Osteocyte (in vitro differentiated cells): ENCODE measurements at regions not wholly inside any gene's neighbourhood (a gene's known extent, or its start where the extent isn't known, plus 50 kb on each side); places are given as distances from the start of the nearest gene placed in this dataset.

Experiments used
- DNase-seq: peaks from one replicate; pipeline ENCODE4 v3.0.0; 2021; ENCODE audit warnings: mixed read lengths; ENCODE audit not compliant: unreplicated experiment; ENCODE audit errors: extremely low spot score
- H3K27ac Mint-ChIP-seq: one replicate; pipeline ENCODE4 v1.8.0; 2021; ENCODE audit warnings: mild to moderate bottlenecking, mixed read lengths; ENCODE audit not compliant: unreplicated experiment
- H3K27me3 Mint-ChIP-seq: one replicate; pipeline ENCODE4 v1.8.0; 2021; ENCODE audit warnings: mixed read lengths; ENCODE audit not compliant: unreplicated experiment
- H3K36me3 Mint-ChIP-seq: one replicate; pipeline ENCODE4 v1.8.0; 2021; ENCODE audit warnings: mixed read lengths; ENCODE audit not compliant: unreplicated experiment
- H3K4me1 Mint-ChIP-seq: one replicate; pipeline ENCODE4 v1.8.0; 2021; ENCODE audit warnings: mixed read lengths; ENCODE audit not compliant: unreplicated experiment
- H3K4me3 Mint-ChIP-seq: one replicate; pipeline ENCODE4 v1.8.0; 2021; ENCODE audit warnings: mild to moderate bottlenecking, moderate library complexity, mixed read lengths; ENCODE audit not compliant: unreplicated experiment
- H3K9me3 Mint-ChIP-seq: one replicate; pipeline ENCODE4 v1.8.0; 2021; ENCODE audit warnings: mixed read lengths; ENCODE audit not compliant: unreplicated experiment
- TF ChIP-seq, protein P1 (sequence below): fragments of 200-600 bp; sonication (generic); IDR thresholded peaks from 2 replicates; pipeline ENCODE4 v1.5.0; 2021; ENCODE audit warnings: antibody characterized with exemption, mild to moderate bottlenecking, moderate library complexity

DNA sequence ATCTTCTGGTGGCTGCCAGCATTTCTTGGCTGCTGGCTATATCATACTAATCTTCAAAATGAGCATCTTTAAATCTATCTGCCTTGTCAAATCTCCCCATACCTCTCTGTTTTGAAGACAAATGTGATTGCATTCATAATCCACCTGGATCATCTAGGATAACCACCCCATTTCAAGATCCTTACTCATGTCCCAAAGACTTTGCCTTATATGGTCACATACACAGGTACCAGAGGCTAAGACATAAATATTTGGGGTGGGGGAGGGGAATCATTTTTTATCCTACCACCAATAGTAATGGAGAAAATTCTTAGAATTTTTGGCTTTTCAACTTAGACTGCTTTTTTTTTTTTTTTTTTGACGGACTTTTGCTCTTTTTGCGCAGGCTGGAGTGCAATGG is 970.8 kb downstream of the PLOD2 start:
- H3K9me3 Mint-ChIP-seq, result no peaks in the 10 kb centered on the region

DNA sequence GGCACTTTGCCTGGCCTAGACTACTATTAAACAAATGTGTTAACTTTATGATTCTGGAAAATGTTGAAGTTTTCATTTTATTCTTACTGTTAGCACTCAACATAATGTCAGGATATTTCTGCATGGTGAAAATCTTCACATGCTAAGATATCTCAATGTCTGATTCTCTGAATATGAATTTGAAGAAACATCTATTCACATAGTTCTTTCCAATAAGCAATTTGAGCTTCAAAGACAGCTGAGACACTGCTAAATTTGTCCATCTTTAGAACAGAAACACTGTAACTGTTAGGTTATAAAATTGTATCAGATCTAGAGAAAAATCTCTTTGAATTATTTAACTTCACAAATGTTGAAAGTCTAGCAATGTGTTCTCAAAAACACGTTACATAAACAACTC is 970.2 kb downstream of the PLOD2 start:
- Mint-ChIP-seq H3K36me3 (no peaks in the 10 kb centered on the region), H3K4me1 (no peaks in the 10 kb centered on the region), H3K27ac (no peak overlapping the region)

More for the DNA sequence above, 970.8 kb downstream of the PLOD2 start:
- no peaks in the 10 kb centered on the region for H3K36me3 Mint-ChIP-seq
- no peak overlapping the region for H3K27ac Mint-ChIP-seq
- H3K27me3 Mint-ChIP-seq, result peaks cover 2% of the 10 kb centered on the region
- TF ChIP-seq, protein P1, sequence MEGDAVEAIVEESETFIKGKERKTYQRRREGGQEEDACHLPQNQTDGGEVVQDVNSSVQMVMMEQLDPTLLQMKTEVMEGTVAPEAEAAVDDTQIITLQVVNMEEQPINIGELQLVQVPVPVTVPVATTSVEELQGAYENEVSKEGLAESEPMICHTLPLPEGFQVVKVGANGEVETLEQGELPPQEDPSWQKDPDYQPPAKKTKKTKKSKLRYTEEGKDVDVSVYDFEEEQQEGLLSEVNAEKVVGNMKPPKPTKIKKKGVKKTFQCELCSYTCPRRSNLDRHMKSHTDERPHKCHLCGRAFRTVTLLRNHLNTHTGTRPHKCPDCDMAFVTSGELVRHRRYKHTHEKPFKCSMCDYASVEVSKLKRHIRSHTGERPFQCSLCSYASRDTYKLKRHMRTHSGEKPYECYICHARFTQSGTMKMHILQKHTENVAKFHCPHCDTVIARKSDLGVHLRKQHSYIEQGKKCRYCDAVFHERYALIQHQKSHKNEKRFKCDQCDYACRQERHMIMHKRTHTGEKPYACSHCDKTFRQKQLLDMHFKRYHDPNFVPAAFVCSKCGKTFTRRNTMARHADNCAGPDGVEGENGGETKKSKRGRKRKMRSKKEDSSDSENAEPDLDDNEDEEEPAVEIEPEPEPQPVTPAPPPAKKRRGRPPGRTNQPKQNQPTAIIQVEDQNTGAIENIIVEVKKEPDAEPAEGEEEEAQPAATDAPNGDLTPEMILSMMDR, result no peak
- no peak for DNase-seq
- no peak overlapping the region for H3K4me3 Mint-ChIP-seq
- no peaks in the 10 kb centered on the region for H3K4me1 Mint-ChIP-seq

DNA sequence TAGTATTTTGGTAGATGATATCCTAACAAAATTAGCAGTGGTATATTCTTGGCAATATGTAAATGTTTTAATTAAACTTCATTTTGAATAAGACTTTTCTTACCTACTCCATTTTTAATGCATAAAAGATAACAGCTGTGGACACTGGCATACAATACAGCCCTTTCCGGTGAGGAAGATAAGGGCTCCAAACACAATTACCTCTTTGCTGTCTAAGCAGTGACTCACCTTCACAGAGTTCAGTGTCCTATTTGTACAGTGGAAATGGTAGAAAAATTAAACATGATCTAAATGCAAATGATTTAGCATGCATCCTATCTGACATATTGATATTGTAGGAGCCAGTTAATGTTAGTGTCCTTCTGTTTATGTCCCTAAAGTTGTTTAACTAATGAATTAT is 969.4 kb downstream of the PLOD2 start:
- TF ChIP-seq, protein P1, result no peak
- Mint-ChIP-seq H3K27ac (no peak overlapping the region), H3K4me3 (no peak overlapping the region), H3K9me3 (no peaks in the 10 kb centered on the region), H3K36me3 (no peaks in the 10 kb centered on the region), H3K27me3 (no peaks in the 10 kb centered on the region), H3K4me1 (no peaks in the 10 kb centered on the region)
- no peak for DNase-seq

More for the DNA sequence above, 970.2 kb downstream of the PLOD2 start:
- no peaks in the 10 kb centered on the region for H3K27me3 Mint-ChIP-seq
- H3K9me3 Mint-ChIP-seq, result no peaks in the 10 kb centered on the region
- TF ChIP-seq, protein P1, result no peak
- no peak for DNase-seq
- H3K4me3 Mint-ChIP-seq, result no peak overlapping the region

DNA sequence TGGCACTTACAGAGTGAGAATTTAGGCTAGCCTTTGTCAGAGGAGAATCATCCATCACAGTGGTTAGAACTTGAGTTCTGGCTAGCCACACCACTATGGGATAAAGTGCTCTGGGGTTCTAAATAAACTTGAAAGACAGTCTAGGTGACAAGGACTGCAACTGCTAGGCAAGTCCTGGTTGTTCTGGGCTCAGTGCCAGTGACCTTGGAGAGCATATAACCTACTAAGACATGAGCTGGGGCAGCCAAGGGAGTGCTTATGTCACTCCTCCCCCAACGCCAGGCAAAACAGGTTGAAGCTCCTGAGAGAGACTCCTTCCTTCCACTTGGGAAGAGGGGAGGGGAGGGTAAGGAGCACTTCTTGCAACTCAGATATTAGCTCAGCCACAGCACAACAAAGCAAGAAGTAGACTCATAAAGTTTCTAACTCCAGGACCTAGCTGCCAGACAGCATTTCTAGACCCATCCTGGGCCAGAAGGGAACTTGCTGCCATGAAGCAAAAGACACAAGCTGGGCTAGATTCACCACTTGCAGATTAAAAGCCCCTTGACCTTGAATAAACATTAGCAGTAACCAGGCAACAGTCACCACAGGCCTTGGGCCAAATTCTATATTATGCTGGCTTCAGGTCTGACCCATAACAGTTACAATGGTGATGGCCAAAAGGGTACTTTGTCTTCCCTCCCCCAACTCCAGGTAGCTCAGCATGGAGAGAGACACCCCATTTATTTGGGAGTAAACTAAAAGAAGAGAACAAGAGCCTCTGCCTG is 963.7 kb downstream of the PLOD2 start:
- peaks cover 18% of the 10 kb centered on the region for H3K9me3 Mint-ChIP-seq

DNA sequence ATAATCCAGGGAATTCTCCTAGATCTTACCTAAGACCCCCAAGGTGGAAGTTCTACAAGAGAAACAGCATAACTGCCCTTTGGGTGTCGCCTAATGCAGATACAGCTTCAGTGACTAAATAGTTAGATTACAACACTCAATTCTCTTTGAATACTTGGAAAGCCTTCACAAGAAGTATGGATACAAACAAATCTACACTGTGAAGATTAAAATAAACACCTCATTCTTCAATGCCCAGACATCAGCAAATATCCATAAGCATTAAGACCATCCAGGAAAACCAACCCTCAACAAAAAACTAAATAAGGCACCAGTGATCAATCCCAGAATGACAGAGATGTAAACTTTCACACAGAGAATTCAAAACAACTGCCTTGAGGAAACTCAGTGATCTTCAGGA is 963.2 kb downstream of the PLOD2 start:
- Mint-ChIP-seq H3K27me3 (no peaks in the 10 kb centered on the region), H3K27ac (no peak overlapping the region), H3K9me3 (peaks cover 18% of the 10 kb centered on the region), H3K4me3 (no peak overlapping the region), H3K36me3 (no peaks in the 10 kb centered on the region), H3K4me1 (no peaks in the 10 kb centered on the region)
- TF ChIP-seq, protein P1, result no peak
- no peak for DNase-seq

More for the DNA sequence above, 963.7 kb downstream of the PLOD2 start:
- Mint-ChIP-seq H3K4me1 (no peaks in the 10 kb centered on the region), H3K4me3 (no peak overlapping the region), H3K27ac (no peak overlapping the region), H3K36me3 (no peaks in the 10 kb centered on the region), H3K27me3 (no peaks in the 10 kb centered on the region)
- no peak for DNase-seq
- TF ChIP-seq, protein P1, result no peak
